ENCODE measurements at regions not wholly inside any gene's neighbourhood (a gene's known extent, or its start where the extent isn't known, plus 50 kb on each side); places are given as distances from the start of the nearest gene placed in this dataset.

- TF ChIP-seq POLR2AphosphoS5 (IDR thresholded peaks at IDR 0.05; ENCODE audit: borderline replicate concordance, low read depth, low read length) (no peak), EZH2 (IDR thresholded peaks at IDR 0.05) (no peak)
Observed at GRCh38 chr22:34379825-34380224, 459.5 kb upstream of the LARGE1 start.

Data from SK-N-MC (cell line).